ENCODE measurements at regions not wholly inside any gene's neighbourhood (a gene's known extent, or its start where the extent isn't known, plus 50 kb on each side); places are given as distances from the start of the nearest gene placed in this dataset.

- Histone ChIP-seq H3K9me3 (ENCODE audit: control insufficient read depth, insufficient read depth, low read length) (peaks cover 33% of the 10 kb centered on the region), H4K8ac (ENCODE audit: low read depth in 2 of 2, low read length in 2 of 2) (no peak overlapping the region), H3K56ac (ENCODE audit: extremely low read depth, insufficient read depth, low read length) (no peak overlapping the region), H4K20me1 (ENCODE audit: insufficient read depth, low read length) (no peaks in the 10 kb centered on the region), H3K4me1 (ENCODE audit: control insufficient read depth, insufficient read depth, low read length) (no peaks in the 10 kb centered on the region), H3K18ac (ENCODE audit: low read depth, low read length) (no peak overlapping the region), H3K4me3 (ENCODE audit: insufficient read depth, low read depth, low read length) (no peak overlapping the region), H3K4me2 (ENCODE audit: low read depth, low read length) (no peak overlapping the region), H3K79me1 (ENCODE audit: low read depth in 1 of 2, low read length in 2 of 2) (no peaks in the 10 kb centered on the region), H2BK120ac (ENCODE audit: low read depth, low read length) (no peak overlapping the region), H3K23ac (ENCODE audit: low read depth, low read length) (no peak overlapping the region), H3K4ac (ENCODE audit: low read depth, low read length) (no peak overlapping the region), H3K9me1 (ENCODE audit: insufficient read depth, low read length) (no peaks in the 10 kb centered on the region), H2BK20ac (ENCODE audit: low read depth, low read length) (no peak overlapping the region), H2AK9ac (replicated peaks; ENCODE audit: low read depth, low read length, poor library complexity) (no peak overlapping the region), H4K91ac (ENCODE audit: insufficient read depth, low read depth, low read length) (no peak overlapping the region), H2AFZ (replicated peaks; ENCODE audit: low read length, poor library complexity) (no peak overlapping the region), H2BK5ac (ENCODE audit: low read depth, low read length, poor library complexity, severe bottlenecking) (no peak overlapping the region), H3K27me3 (ENCODE audit: control insufficient read depth, insufficient read depth, low read length) (no peaks in the 10 kb centered on the region), H3K36me3 (ENCODE audit: control insufficient read depth, insufficient read depth, low read length) (no peaks in the 10 kb centered on the region), H4K5ac (ENCODE audit: low read depth, low read length) (no peak overlapping the region), H3K27ac (ENCODE audit: insufficient read depth, low read length) (no peak overlapping the region), H3K9ac (ENCODE audit: low read depth, low read length) (no peak overlapping the region), H2AK5ac (ENCODE audit: low read depth, low read length) (no peak overlapping the region), H3K14ac (replicated peaks; ENCODE audit: low read depth, low read length) (no peak overlapping the region), H2BK15ac (ENCODE audit: low read depth, low read length) (no peak overlapping the region)
- ATAC-seq (ENCODE audit: low read depth) (no peak), DNase-seq (no peak)
- no TSS peak for BruUV-seq (replicated peaks)
- ChIA-PET CTCF (no interaction called here), POLR2A (ENCODE audit: unreplicated experiment) (no interaction called here)
- in situ Hi-C loops (cut with MboI; ENCODE audit: low sequenced_read_pairs) = no loop called here
- 35% methylated on average over 6 of the region's 11 CpGs; no CpG with 5 or more reads in 1 of the 2 experiments for WGBS, 2 experiments (ENCODE audit: extremely low coverage in 2 of 2, insufficient read length in 1 of 2)
- dilution Hi-C loops (cut with HindIII; ENCODE audit: low sequenced_read_pairs, unreplicated experiment) = no loop called here
- intact Hi-C loops (cut with micrococcal nuclease) = no loop called here
- no peak for TF ChIP-seq USF2 (IDR thresholded peaks at IDR 0.05; ENCODE audit: low read depth, low read length)
- no peak for TF ChIP-seq RFX5 (IDR thresholded peaks at IDR 0.05; ENCODE audit: low read depth, low read length)
- TF ChIP-seq CHD1 (IDR thresholded peaks at IDR 0.05; ENCODE audit: low read depth, low read length) = no peak
- TF ChIP-seq FOS (IDR thresholded peaks at IDR 0.05; ENCODE audit: low read depth, low read length) = no peak
- TF ChIP-seq CTCF (conservative IDR thresholded peaks at IDR 0.05; ENCODE audit: low read depth, low read length) = no peak
- TF ChIP-seq MXI1 (IDR thresholded peaks at IDR 0.05; ENCODE audit: borderline replicate concordance, low read depth, low read length) = no peak
- no peak for TF ChIP-seq BHLHE40 (IDR thresholded peaks at IDR 0.05; ENCODE audit: low read depth, low read length)
- TF ChIP-seq RAD21 (IDR thresholded peaks at IDR 0.05; ENCODE audit: low read length) = no peak
- no peak for TF ChIP-seq CEBPB (IDR thresholded peaks at IDR 0.05; ENCODE audit: low read depth, low read length)
- no peak for TF ChIP-seq SMC3 (IDR thresholded peaks at IDR 0.05; ENCODE audit: low read depth, low read length)
- TF ChIP-seq MAFK (IDR thresholded peaks at IDR 0.05; ENCODE audit: low read depth, low read length) = no peak
- TF ChIP-seq RCOR1 (IDR thresholded peaks at IDR 0.05; ENCODE audit: insufficient replicate concordance, low read length) = no peak
- no peak for TF ChIP-seq ELK1 (IDR thresholded peaks at IDR 0.05; ENCODE audit: borderline replicate concordance, low read depth, low read length)
- no peak for TF ChIP-seq MAZ (IDR thresholded peaks at IDR 0.05; ENCODE audit: borderline replicate concordance, low read depth, low read length)
- TF ChIP-seq POLR2A (IDR thresholded peaks at IDR 0.05; ENCODE audit: low read depth, low read length) = no peak
These were observed 222.6 kb upstream of the RGMA start for GRCh38 chr15:93311620-93312019.
